Endothelial cell (in vitro differentiated cells): ENCODE measurements at regions not wholly inside any gene's neighbourhood (a gene's known extent, or its start where the extent isn't known, plus 50 kb on each side); places are given as distances from the start of the nearest gene placed in this dataset.
"Not testable (repeated sequence)": the region's sequence is repeated elsewhere in the genome, so short reads cannot be mapped to it uniquely, and the experiment has no call there.

ENCODE experiments used
- DNase-seq: peaks from one replicate; pipeline ENCODE4 v3.0.0; 2021; ENCODE audit warnings: low spot score
- H3K27ac Mint-ChIP-seq: one replicate; pipeline ENCODE4 v1.8.0; 2021; ENCODE audit warnings: mixed read lengths, inconsistent platforms; ENCODE audit not compliant: unreplicated experiment
- H3K27me3 Mint-ChIP-seq: one replicate; pipeline ENCODE4 v1.8.0; 2021; ENCODE audit warnings: mild to moderate bottlenecking, moderate library complexity, mixed read lengths, inconsistent platforms; ENCODE audit not compliant: unreplicated experiment
- H3K36me3 Mint-ChIP-seq: one replicate; pipeline ENCODE4 v1.8.0; 2021; ENCODE audit warnings: mild to moderate bottlenecking, low read depth, mixed read lengths, inconsistent platforms; ENCODE audit not compliant: unreplicated experiment
- H3K4me1 Mint-ChIP-seq: one replicate; pipeline ENCODE4 v1.8.0; 2021; ENCODE audit warnings: mild to moderate bottlenecking, mixed read lengths, inconsistent platforms; ENCODE audit not compliant: unreplicated experiment
- H3K4me3 Mint-ChIP-seq: one replicate; pipeline ENCODE4 v1.8.0; 2021; ENCODE audit warnings: mild to moderate bottlenecking, mixed read lengths, inconsistent platforms; ENCODE audit not compliant: unreplicated experiment
- H3K9me3 Mint-ChIP-seq: one replicate; pipeline ENCODE4 v1.8.0; 2021; ENCODE audit warnings: mixed read lengths, inconsistent platforms; ENCODE audit not compliant: unreplicated experiment
- TF ChIP-seq, protein P1 (sequence below): fragments of 200-600 bp; sonication (generic); IDR thresholded peaks from one replicate; pipeline ENCODE4 v1.5.0; 2021; ENCODE audit warnings: antibody characterized with exemption; ENCODE audit not compliant: unreplicated experiment

- DNase-seq: no peak
- TF ChIP-seq, protein P1, sequence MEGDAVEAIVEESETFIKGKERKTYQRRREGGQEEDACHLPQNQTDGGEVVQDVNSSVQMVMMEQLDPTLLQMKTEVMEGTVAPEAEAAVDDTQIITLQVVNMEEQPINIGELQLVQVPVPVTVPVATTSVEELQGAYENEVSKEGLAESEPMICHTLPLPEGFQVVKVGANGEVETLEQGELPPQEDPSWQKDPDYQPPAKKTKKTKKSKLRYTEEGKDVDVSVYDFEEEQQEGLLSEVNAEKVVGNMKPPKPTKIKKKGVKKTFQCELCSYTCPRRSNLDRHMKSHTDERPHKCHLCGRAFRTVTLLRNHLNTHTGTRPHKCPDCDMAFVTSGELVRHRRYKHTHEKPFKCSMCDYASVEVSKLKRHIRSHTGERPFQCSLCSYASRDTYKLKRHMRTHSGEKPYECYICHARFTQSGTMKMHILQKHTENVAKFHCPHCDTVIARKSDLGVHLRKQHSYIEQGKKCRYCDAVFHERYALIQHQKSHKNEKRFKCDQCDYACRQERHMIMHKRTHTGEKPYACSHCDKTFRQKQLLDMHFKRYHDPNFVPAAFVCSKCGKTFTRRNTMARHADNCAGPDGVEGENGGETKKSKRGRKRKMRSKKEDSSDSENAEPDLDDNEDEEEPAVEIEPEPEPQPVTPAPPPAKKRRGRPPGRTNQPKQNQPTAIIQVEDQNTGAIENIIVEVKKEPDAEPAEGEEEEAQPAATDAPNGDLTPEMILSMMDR: no peak
- H3K4me3 Mint-ChIP-seq: no peak overlapping the region
- no peaks in the 10 kb centered on the region for H3K36me3 Mint-ChIP-seq
- H3K9me3 Mint-ChIP-seq: no peaks in the 10 kb centered on the region
- no peaks in the 10 kb centered on the region for H3K27me3 Mint-ChIP-seq
- no peak overlapping the region for H3K27ac Mint-ChIP-seq
- no peaks in the 10 kb centered on the region for H3K4me1 Mint-ChIP-seq
These were observed 1012.1 kb downstream of the RAB28 start for GRCh38 chr4:12472087-12472486.

DNA sequence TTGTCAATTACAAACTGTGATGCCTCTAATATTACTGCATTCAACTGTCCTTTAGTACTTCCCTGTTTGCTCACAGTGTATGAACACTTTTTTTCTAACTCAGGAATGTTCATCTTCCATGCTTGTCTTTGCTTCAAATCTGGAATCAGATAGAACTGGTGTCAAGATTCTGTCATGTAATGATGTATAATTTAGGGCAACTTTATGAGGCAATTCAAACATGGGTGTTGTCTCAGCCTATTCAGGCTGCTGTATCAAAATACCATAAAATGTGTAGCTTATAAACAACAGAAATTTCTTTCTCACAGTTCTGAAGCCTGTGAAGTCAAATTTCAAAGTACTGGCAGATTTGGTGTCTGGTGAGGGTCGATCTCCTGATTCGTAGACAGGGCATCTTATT, 1012.9 kb downstream of the RAB28 start:
- Mint-ChIP-seq H3K9me3 (no peaks in the 10 kb centered on the region), H3K4me3 (no peak overlapping the region), H3K4me1 (no peaks in the 10 kb centered on the region), H3K27me3 (no peaks in the 10 kb centered on the region), H3K36me3 (no peaks in the 10 kb centered on the region), H3K27ac (no peak overlapping the region)
- TF ChIP-seq, protein P1: no peak
- no peak for DNase-seq

DNA sequence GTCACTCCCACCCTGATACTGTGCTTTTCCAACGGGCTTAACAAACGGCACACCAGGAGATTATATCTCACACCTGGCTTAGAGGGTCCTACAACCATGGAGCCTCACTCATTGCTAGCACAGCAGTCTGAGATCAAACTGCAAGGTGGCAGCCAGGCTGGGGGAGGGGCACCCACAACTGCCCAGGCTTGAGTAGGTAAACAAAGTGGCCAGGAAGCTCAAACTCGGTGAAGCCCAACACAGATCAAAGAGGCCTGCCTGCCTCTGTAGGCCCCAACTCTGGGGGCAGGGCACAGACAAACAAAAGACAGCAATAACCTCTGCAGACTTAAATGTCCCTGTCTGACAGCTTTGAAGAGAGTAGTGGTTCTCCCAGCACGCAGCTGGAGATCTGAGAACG, 1022.6 kb downstream of the RAB28 start:
- not testable (repeated sequence) for H3K4me1 Mint-ChIP-seq, H3K27me3 Mint-ChIP-seq, DNase-seq, H3K27ac Mint-ChIP-seq, H3K9me3 Mint-ChIP-seq, H3K36me3 Mint-ChIP-seq, H3K4me3 Mint-ChIP-seq

- Mint-ChIP-seq H3K9me3 (peaks cover 7% of the 10 kb centered on the region), H3K4me3 (no peak overlapping the region)
- TF ChIP-seq, protein P1: no peak
These were observed 1025.0 kb downstream of the RAB28 start for GRCh38 chr4:12459126-12459525.

DNA sequence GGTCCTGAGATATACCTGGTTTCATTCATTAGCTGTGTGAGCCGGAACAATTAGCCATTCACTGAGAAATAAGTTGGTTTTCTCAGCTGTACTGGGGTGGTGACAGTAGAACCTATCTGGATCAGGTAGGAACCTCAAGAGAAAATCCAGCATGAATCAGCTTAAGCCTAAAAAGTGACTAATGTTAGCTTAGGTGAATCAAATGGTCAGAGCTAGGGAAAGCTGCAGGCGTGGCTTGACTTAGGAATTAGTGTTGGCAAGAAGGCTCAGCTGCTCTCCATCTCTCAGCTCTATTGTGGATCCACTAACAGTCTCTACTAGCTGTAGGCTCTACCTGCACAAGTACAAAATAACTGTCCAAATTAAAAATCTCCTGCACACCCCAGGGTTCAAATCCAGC, 1025.5 kb downstream of the RAB28 start:
- Mint-ChIP-seq H3K27me3 (no peaks in the 10 kb centered on the region), H3K4me3 (no peak overlapping the region), H3K4me1 (no peaks in the 10 kb centered on the region), H3K27ac (no peak overlapping the region), H3K36me3 (peaks cover 9% of the 10 kb centered on the region), H3K9me3 (peaks cover 7% of the 10 kb centered on the region)
- TF ChIP-seq, protein P1: no peak
- no peak for DNase-seq

More at GRCh38 chr4:12459126-12459525, 1025.0 kb downstream of the RAB28 start:
- Mint-ChIP-seq H3K4me1 (no peaks in the 10 kb centered on the region), H3K27me3 (no peaks in the 10 kb centered on the region), H3K27ac (no peak overlapping the region), H3K36me3 (peaks cover 9% of the 10 kb centered on the region)
- no peak for DNase-seq

GRCh38 chr4:12452291-12452690, 1023.6 kb upstream of the HS3ST1 start:
- no peaks in the 10 kb centered on the region for H3K9me3 Mint-ChIP-seq
- no peaks in the 10 kb centered on the region for H3K4me1 Mint-ChIP-seq
- H3K27me3 Mint-ChIP-seq: peaks cover 1% of the 10 kb centered on the region

More at GRCh38 chr4:12452291-12452690, 1023.6 kb upstream of the HS3ST1 start:
- TF ChIP-seq, protein P1: no peak
- H3K4me3 Mint-ChIP-seq: no peak overlapping the region
- no peak overlapping the region for H3K27ac Mint-ChIP-seq
- DNase-seq: no peak
- no peaks in the 10 kb centered on the region for H3K36me3 Mint-ChIP-seq
